HG02610 (cell line): ENCODE measurements at regions not wholly inside any gene's neighbourhood (a gene's known extent, or its start where the extent isn't known, plus 50 kb on each side); places are given as distances from the start of the nearest gene placed in this dataset.
"Not testable (repeated sequence)": the region's sequence is repeated elsewhere in the genome, so short reads cannot be mapped to it uniquely, and the experiment has no call there.

Source experiments
- ATAC-seq: cut with Tn5 transposase; IDR thresholded peaks from one replicate; pipeline ENCODE4 v1.9.1; 2021; ENCODE audit warnings: mild to moderate bottlenecking, moderate library complexity; ENCODE audit not compliant: unreplicated experiment

- ATAC-seq = not testable (repeated sequence)
Measured at GRCh38 chr7:81374641-81375040, 395.2 kb downstream of the HGF start.

- ATAC-seq = no peak
Measured at GRCh38 chr7:81370822-81371221, 399.0 kb downstream of the HGF start.

GRCh38 chr7:81367326-81367931 lies 402.4 kb downstream of the HGF start:
- ATAC-seq = no peak

GRCh38 chr7:81366546-81366945 lies 403.3 kb downstream of the HGF start:
- ATAC-seq = no peak

GRCh38 chr7:81361769-81362312 lies 408.0 kb downstream of the HGF start:
- ATAC-seq = no peak

- ATAC-seq = no peak
Measured at GRCh38 chr7:81355911-81356310, 413.9 kb downstream of the HGF start.

- ATAC-seq = no peak
Measured at GRCh38 chr7:81349044-81349443, 420.8 kb downstream of the HGF start.

- no peak for ATAC-seq
Measured at GRCh38 chr7:81339946-81340345, 421.1 kb upstream of the SEMA3C start.

- ATAC-seq = no peak
Measured at GRCh38 chr7:81333536-81333935, 414.7 kb upstream of the SEMA3C start.

GRCh38 chr7:81333004-81333403 lies 414.2 kb upstream of the SEMA3C start:
- ATAC-seq = no peak

GRCh38 chr7:81331061-81332018 lies 412.5 kb upstream of the SEMA3C start:
- ATAC-seq = no peak

GRCh38 chr7:81330108-81330507 lies 411.3 kb upstream of the SEMA3C start:
- no peak for ATAC-seq

- no peak for ATAC-seq
Measured at GRCh38 chr7:81327468-81328266, 408.8 kb upstream of the SEMA3C start.

GRCh38 chr7:81321949-81322348 lies 403.1 kb upstream of the SEMA3C start:
- no peak for ATAC-seq

- no peak for ATAC-seq
Measured at GRCh38 chr7:81317741-81318140, 398.9 kb upstream of the SEMA3C start.

- no peak for ATAC-seq
Measured at GRCh38 chr7:81308643-81309322, 389.9 kb upstream of the SEMA3C start.

- ATAC-seq = no peak
Measured at GRCh38 chr7:81301815-81302214, 383.0 kb upstream of the SEMA3C start.

- no peak for ATAC-seq
Measured at GRCh38 chr7:81300753-81301152, 381.9 kb upstream of the SEMA3C start.

GRCh38 chr7:81299711-81300110 lies 380.9 kb upstream of the SEMA3C start:
- no peak for ATAC-seq

GRCh38 chr7:81298951-81299666 lies 380.3 kb upstream of the SEMA3C start:
- no peak for ATAC-seq
